ENCODE measurements at regions not wholly inside any gene's neighbourhood (a gene's known extent, or its start where the extent isn't known, plus 50 kb on each side); places are given as distances from the start of the nearest gene placed in this dataset.

- TF ChIP-seq HDGF (IDR thresholded peaks at IDR 0.05; ENCODE audit: borderline replicate concordance): no peak
- no peak for TF ChIP-seq BHLHE40 (IDR thresholded peaks at IDR 0.05; ENCODE audit: borderline replicate concordance)
- TF ChIP-seq FOXK2 (IDR thresholded peaks at IDR 0.05): no peak
- no peak for TF ChIP-seq NFRKB (IDR thresholded peaks at IDR 0.05)
- no peak for TF ChIP-seq ELF4 (IDR thresholded peaks at IDR 0.05)
- no peak for TF ChIP-seq FOXM1 (IDR thresholded peaks at IDR 0.05; ENCODE audit: borderline replicate concordance)
- TF ChIP-seq CTBP1 (IDR thresholded peaks at IDR 0.05; ENCODE audit: borderline replicate concordance): no peak
- TF ChIP-seq ARNT (IDR thresholded peaks at IDR 0.05): no peak
- no peak for TF ChIP-seq SP1 (IDR thresholded peaks at IDR 0.05)
- no peak for TF ChIP-seq LEF1 (IDR thresholded peaks at IDR 0.05; ENCODE audit: borderline replicate concordance)
- no peak for TF ChIP-seq SUZ12 (IDR thresholded peaks at IDR 0.05)
- no peak for TF ChIP-seq FOXA1 (IDR thresholded peaks at IDR 0.05)
- TF ChIP-seq L3MBTL2 (conservative IDR thresholded peaks at IDR 0.05): no peak
These were observed 372.7 kb downstream of the ARL4A start for GRCh38 chr7:13060173-13060572.

Data from HEK293T (cell line).